ENCODE measurements at regions not wholly inside any gene's neighbourhood (a gene's known extent, or its start where the extent isn't known, plus 50 kb on each side); places are given as distances from the start of the nearest gene placed in this dataset.

DNA sequence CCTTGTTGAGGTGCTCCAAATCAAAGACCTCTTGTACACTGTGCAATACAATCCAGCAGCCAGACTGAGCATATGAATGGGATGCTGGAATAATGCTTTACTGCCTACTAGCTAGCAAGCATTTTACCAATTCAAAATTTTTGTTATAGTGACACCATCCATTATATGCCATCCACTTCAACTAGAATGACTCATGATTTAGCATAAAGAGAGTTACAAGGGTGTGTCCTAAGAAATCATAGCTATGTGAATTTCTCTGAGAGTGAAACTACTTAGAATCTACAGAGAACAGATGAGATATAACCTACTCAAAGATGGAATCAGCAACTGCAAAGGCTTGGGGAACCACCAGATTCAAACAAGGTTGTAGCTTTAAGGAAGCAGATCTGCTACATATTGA, 221.9 kb downstream of the LHFPL1 start:
- TF ChIP-seq, protein P1, sequence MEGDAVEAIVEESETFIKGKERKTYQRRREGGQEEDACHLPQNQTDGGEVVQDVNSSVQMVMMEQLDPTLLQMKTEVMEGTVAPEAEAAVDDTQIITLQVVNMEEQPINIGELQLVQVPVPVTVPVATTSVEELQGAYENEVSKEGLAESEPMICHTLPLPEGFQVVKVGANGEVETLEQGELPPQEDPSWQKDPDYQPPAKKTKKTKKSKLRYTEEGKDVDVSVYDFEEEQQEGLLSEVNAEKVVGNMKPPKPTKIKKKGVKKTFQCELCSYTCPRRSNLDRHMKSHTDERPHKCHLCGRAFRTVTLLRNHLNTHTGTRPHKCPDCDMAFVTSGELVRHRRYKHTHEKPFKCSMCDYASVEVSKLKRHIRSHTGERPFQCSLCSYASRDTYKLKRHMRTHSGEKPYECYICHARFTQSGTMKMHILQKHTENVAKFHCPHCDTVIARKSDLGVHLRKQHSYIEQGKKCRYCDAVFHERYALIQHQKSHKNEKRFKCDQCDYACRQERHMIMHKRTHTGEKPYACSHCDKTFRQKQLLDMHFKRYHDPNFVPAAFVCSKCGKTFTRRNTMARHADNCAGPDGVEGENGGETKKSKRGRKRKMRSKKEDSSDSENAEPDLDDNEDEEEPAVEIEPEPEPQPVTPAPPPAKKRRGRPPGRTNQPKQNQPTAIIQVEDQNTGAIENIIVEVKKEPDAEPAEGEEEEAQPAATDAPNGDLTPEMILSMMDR (conservative IDR thresholded peaks at IDR 0.05) = no peak
- no peak for TF ChIP-seq ZFX (IDR thresholded peaks at IDR 0.05)
